HL-60 (cell line): ENCODE measurements at regions not wholly inside any gene's neighbourhood (a gene's known extent, or its start where the extent isn't known, plus 50 kb on each side); places are given as distances from the start of the nearest gene placed in this dataset.

Experiments
- DNase-seq, 2 experiments: peaks; one replicate each; pipeline ENCODE4 v3.0.0-alpha.2; 2010 to 2020; ENCODE audit warnings: low read depth in 1 of 2, low spot score in 1 of 2
- H3K27ac ChIP-seq: fragments of 250-450 bp; sonication (Bioruptor Pico); replicated peaks from 2 replicates; pipeline ENCODE4 v1.5.1; 2020; ENCODE audit warnings: mild to moderate bottlenecking, moderate library complexity
- H3K27me3 ChIP-seq: fragments of 250-450 bp; sonication (Bioruptor Pico); 2 replicates; pipeline ENCODE4 v1.5.1; 2021; ENCODE audit warnings: mild to moderate bottlenecking, moderate library complexity; ENCODE audit not compliant: insufficient read depth, poor library complexity, severe bottlenecking
- H3K4me3 ChIP-seq: replicated peaks from 2 replicates; pipeline ENCODE4 v1.5.1; 2011; ENCODE audit warnings: mild to moderate bottlenecking, control low read depth, low read length; ENCODE audit not compliant: insufficient read depth
- GABPA ChIP-seq: IDR thresholded peaks from 2 replicates; pipeline ENCODE4 v1.6.1; 2012; ENCODE audit warnings: low read depth
- POLR2AphosphoS5 ChIP-seq: IDR thresholded peaks from 2 replicates; pipeline ENCODE4 v1.6.1; 2012; ENCODE audit warnings: low read depth
- REST ChIP-seq: IDR thresholded peaks from 2 replicates; pipeline ENCODE4 v1.6.1; 2012; ENCODE audit warnings: low read depth; ENCODE audit not compliant: insufficient replicate concordance
- SPI1 ChIP-seq: IDR thresholded peaks from 2 replicates; pipeline ENCODE4 v1.6.1; 2012; ENCODE audit warnings: low read depth, mild to moderate bottlenecking, borderline replicate concordance
- TF ChIP-seq, protein P1 (sequence below): IDR thresholded peaks from one replicate; pipeline ENCODE4 v1.5.1; 2011; ENCODE audit warnings: low read length, control low read depth, inconsistent platforms; ENCODE audit not compliant: insufficient read depth

- no peaks in the 10 kb centered on the region for H3K27me3 ChIP-seq
- TF ChIP-seq SPI1 (no peak), GABPA (no peak), POLR2AphosphoS5 (no peak), REST (no peak)
- TF ChIP-seq, protein P1, sequence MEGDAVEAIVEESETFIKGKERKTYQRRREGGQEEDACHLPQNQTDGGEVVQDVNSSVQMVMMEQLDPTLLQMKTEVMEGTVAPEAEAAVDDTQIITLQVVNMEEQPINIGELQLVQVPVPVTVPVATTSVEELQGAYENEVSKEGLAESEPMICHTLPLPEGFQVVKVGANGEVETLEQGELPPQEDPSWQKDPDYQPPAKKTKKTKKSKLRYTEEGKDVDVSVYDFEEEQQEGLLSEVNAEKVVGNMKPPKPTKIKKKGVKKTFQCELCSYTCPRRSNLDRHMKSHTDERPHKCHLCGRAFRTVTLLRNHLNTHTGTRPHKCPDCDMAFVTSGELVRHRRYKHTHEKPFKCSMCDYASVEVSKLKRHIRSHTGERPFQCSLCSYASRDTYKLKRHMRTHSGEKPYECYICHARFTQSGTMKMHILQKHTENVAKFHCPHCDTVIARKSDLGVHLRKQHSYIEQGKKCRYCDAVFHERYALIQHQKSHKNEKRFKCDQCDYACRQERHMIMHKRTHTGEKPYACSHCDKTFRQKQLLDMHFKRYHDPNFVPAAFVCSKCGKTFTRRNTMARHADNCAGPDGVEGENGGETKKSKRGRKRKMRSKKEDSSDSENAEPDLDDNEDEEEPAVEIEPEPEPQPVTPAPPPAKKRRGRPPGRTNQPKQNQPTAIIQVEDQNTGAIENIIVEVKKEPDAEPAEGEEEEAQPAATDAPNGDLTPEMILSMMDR: no peak
- H3K27ac ChIP-seq: no peak overlapping the region
- no peak for DNase-seq
- no peak overlapping the region for H3K4me3 ChIP-seq
Measured at GRCh38 chr15:29323557-29323956, 53.9 kb upstream of the NSMCE3 start.

DNA sequence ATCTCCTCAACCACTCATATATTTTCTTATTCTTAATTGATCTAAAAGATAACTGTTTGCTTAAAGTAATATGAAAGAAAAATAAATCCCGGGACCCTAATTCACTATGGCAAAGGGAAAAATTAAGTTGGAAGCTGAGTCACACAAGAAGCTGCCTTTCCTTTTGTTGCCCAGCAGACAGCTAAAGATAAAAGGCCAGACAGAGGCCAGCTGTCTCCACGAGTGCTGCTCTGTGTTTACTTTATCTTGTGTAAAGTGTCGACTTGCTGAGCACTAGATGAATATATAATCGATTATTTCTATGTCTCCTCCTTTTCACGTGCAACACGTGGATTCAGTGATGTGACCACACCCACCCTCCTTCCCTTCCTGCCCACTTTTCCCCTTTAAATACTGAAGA is 52.8 kb upstream of the NSMCE3 start:
- DNase-seq: no peak
- H3K27me3 ChIP-seq: no peaks in the 10 kb centered on the region
- TF ChIP-seq, protein P1: no peak
- TF ChIP-seq REST (no peak), GABPA (no peak), POLR2AphosphoS5 (no peak), SPI1 (no peak)
- H3K27ac ChIP-seq: no peak overlapping the region
- no peak overlapping the region for H3K4me3 ChIP-seq

DNA sequence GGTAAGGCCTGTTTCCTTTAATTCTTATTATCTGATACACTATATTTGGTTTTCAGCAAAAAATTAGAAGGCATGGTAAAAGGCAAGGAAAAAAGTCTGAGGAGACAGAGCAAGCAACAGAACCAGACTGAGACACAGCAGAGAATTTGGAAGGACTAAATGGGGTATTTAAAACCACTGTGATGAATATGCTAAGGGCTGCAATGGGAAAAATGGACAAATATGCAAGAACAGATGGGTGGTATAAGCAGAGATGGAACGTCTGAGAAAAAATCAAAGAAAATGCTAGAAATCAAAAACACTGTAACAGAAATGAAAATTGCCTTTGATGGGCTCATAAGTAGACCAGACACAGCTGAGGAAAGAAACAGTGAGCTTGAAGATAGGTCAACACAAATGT is 50.8 kb upstream of the NSMCE3 start:
- Histone ChIP-seq H3K27ac (no peak overlapping the region), H3K4me3 (no peak overlapping the region), H3K27me3 (no peaks in the 10 kb centered on the region)
- no peak for TF ChIP-seq POLR2AphosphoS5
- TF ChIP-seq, protein P1: no peak
- TF ChIP-seq GABPA: no peak
- TF ChIP-seq REST: no peak
- TF ChIP-seq SPI1: no peak
- no peak for DNase-seq
